Activated T-helper 1 cell treated with anti-CD3 and anti-CD28 coated beads, Interleukin-2, amount 50 U/mL, for 16 hours (primary cell): ENCODE measurements at regions not wholly inside any gene's neighbourhood (a gene's known extent, or its start where the extent isn't known, plus 50 kb on each side); places are given as distances from the start of the nearest gene placed in this dataset.

Experiments
- DNase-seq, 2 donors: peaks; one replicate each; pipeline ENCODE4 v3.0.0-alpha.2; 2020; ENCODE audit warnings: low read depth in 1 of 2, low spot score in 1 of 2

DNA sequence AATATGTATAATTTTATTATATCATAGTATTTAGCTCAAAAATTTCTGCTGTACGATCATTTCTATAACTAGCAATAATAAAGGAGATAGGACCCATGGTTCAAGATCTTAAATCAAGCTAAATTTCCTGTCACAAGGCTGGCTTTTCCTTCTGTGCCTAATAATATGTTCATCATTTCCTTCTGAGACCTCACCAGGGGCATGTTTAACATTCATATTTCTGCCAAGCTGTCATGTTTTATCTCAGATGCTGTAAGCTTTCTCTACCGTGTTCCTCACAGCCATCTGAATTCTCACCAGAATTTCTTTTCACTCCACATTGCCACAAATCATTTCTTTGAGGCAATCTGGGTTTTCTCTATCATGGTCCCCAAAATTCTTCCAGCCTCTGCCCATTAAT lies 482.3 kb upstream of the SGCG start:
- no peak for DNase-seq

DNA sequence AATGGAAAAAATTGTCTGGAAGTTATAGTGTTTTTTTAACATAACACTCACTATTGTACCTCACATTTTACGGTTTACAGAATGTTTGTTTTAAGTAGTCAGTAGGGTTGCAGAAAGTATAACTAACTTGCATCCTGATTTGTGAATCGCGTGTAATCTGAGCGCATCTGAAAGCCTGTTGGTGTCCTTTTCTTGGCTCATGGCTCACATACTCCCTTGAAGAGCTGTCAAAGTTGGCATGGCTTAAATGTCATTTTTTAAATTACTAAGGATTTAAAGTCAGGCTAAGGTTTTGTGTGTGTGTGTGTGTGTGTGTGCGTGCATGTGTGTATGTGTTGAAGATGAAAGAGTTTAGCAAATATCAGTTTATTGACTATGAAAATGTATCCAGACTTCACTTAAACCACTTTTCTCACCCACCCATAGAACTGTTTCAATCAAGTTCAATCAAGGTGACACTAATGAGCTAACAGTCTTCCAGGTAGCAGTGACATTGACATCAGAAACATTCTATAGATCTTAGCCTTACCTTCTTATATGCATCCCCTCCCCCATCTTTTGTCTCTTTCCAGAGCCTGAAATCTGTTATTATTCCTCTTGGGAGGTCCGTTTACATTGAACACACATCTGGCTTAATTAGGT lies 480.4 kb upstream of the SGCG start:
- DNase-seq: no peak

DNA sequence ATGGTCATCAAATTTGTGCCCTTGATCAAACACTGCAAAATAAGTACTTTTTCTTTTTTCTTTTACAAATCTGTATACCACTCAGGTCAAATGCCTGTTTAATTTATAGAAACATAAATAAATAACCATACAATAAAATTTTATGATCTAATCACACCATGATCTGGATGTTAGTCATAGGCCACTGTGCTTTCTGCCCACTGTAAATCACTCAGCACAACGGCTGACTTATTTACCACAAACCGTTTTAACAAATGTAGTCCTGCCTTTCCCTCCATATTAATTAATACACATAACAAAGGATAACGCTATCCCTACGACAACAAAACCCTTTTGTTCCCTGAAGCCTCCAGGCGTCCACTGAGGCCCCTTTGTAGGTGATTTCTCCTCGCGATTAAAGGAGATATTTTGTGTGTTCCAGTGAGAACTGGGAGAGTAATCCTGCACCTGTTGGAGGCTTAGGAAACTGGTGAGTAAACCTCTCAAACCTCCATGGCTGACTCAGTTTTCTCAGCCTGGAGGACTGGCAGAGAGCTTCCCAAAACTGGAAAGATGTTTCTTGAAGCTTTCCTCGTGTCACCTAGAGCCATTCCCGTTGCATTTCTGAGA lies 477.1 kb upstream of the SGCG start:
- DNase-seq: no peak

DNA sequence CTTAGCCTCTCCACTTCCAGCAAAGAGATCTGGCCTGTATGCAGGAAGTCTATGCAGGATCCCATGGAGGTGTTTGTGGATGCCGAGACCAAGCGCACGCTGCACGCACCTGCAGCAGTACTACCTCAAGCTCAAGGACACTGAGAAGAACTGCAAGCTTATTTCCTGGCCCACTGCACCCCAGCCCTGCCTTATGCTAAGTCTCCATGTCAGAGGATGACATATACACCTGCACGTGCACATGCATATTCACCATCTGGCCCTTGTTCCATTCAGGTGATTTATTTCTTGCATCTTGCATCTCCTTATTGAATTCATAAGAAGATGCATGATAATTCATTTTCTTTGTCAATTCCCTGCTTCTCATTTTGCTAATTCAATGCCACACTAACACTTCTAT lies 472.8 kb upstream of the SGCG start:
- no peak for DNase-seq

DNA sequence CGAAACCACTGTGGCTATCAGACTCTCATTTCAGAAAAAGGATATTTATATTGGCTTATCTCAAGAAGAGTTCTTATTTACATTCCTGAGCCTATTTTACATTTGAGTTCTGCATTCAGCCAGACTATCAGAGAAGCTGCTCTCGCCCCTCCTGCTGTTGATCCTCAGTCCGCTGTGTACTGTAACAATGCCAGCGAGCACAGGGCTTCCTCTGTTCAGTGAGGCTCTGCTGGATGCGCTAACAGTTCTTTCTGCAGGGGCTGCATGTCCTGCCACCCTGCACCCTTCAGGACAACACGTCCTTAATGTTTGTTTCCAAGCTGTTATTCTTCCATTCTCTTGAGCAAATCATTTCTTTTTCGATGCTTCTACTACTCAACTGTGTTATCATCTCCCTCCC lies 463.7 kb upstream of the SGCG start:
- DNase-seq: no peak

DNA sequence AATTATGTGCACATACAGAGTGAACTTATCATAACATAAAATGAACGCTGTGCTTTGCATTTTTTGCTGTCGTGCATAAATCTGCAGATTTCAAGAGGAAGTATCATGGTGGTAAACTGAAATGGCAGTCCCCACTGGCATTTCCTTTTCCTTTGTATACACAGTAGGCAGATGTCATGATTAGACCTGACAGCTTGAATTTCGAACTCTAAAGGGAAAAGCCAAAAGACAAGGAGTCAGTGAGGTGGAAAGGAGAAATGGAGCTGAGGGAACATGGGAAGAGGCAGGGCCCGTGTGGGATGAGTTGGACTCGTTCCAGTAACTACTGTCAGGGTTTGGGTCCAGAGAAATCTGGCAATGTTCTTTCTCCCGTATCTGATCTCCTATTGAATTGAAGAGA lies 454.1 kb upstream of the SGCG start:
- no peak for DNase-seq

DNA sequence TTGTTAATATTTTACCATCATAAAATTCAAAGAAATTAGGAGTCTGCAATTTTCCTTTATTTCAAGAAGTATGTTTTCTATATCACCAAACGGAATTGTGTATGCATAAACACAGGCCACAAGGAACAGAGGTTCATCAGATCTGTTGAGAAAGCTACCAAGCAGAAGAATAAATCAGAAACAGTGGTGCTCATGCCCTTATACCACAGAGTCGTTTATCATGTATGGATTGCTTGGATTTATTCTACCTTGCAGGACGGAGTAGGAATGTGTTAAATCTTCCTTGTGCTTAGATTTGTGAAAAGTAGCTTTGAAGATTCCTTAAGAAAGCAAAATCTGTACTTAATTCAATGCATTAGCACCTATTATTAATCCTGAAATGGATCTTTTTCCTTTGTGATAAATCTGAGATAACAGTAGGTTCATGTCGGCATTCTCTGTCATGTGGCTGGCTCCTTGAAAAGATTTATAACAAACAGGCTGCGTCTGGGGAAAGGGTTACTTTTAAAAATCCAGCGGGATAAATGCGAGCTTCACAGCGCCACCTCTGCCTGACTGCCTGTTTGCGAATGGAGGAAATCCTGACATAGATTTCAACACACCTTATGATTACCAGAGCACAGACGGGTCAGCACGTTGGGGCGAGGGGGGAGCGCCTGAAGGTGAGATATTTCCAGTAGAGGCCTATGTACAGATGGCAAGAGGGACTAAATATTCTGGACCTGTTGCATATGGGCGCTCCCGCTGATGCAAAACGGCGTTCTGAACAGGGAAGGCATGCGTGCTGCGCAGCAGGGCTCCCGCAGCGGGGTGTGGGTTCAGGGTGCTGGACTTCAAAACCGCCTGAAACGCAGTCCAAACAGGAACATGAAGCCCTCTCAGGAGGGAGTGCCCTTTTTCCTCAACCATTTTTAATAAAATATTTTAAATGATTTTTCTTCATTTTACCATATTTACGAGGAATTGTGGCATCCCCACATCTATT lies 445.5 kb upstream of the SGCG start:
- DNase-seq: no peak

DNA sequence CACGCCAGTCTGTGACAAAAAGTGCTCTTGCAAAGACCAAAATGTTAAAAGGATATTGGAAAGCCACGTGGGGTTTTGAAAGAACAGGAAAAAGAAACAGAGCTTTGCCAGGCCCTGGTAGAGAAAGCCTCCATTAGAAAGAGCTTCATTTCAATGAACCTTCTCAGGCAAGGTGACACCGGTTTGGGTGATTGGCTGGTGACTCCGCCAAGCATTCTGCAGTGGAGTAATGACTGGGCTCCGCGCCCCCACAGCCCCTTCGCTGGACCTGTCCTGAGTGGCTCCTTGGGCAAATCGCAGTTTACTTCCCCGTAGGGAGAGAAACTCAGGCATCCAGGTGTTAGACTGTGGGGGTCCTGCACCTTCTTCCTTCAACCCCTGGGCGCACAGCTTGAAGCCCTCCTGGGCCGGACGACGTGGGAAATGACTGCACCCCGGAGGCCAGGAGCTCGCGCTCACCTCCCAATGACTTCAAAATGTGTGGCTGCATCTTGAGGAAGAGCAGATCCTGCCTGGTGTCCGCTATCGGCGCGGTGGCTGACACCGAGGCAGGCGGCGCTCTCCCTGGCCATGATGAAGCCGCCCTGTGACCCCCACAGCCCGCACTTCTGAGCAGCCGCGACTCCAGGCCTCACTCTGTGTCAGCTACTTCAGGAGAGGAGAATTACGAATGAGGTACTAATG lies 444.6 kb upstream of the SGCG start:
- DNase-seq: no peak

DNA sequence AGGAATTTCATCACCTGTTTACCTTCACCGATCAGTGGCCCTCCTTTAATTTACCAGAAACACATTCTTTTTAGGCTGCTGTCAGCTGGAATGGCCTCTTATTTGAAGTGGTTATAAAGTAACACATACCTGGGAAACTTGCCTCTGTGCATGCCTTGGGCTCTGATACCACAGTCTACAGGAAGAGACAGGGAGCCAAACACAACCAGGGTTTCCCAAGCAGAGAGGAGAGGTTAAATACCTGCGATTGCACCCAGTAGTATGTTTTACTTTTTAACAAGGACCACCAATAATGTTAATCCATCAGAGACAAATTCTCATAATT lies 444.0 kb upstream of the SGCG start:
- DNase-seq: no peak

DNA sequence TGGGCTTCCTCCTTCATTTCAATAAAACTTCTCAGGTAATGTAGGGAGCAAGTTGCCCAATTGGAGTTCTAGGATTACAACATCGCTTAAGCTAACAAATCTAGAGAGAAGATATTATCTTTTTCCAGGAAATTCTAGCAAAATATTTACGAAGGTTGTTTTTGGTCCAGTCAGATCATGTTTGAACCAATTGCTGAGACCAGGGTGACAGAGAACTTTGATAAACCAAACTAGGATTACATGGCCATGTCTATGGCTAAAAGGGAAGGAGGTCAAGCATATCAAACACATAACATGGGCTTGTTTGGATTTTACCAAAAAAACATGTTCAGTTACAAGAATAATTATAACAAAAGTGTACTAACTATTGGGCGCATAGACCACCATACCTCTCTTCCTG lies 442.4 kb upstream of the SGCG start:
- no peak for DNase-seq

DNA sequence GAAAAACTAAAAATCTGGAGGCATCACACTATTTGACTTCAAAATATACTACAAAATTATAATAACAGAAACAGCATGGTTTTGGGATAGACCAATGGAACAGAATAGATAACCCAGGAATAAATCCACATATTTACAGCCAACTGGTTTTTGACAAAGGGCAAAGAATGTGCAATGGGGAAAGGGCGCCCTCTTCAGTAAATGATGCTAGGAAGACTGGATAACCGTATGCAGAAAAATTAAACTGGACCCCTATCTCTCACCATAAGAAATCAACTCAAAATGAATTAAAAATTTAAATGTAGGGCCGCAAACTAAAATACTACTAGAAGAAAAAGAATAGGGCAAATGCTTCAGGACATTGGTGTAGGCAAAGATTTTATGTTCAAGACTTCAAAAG lies 440.5 kb upstream of the SGCG start:
- no peak for DNase-seq

DNA sequence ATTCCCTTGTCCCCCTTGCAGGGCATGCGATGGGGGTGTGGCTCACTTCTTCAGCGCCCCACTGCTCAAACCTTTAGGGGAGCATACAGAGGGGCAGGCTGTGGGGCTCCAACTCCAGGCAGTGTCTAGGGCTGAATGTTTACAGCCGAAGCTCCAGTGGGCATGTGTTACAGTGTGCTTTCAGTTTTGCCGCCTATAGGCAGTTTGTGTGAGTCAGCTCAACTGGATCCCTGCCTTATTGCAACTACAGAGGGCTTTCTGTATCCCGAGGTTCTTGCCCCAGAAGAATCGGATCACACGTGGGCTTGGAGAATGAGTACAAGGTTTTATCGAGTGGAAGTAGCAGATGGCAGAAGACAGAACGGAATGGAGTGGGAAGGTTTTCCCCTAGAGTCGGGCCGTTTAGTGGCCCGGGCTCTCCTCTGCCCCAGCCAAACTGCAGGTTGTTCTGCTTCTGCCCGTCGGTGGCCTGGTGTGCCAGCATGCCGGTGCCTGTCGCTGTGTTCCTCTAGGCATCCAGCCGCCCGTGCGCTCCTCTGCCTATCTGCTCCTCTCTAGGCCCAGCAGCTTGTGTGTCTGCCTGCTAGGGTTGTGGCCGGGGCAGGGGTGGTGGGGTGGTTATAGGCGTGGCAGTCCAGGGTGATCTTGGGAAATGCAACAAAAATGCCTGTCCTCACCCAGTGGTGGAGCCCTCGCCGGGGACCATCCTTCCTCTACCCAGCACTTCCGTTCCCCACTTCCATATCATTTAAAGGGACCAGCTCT lies 435.9 kb upstream of the SGCG start:
- no peak for DNase-seq

DNA sequence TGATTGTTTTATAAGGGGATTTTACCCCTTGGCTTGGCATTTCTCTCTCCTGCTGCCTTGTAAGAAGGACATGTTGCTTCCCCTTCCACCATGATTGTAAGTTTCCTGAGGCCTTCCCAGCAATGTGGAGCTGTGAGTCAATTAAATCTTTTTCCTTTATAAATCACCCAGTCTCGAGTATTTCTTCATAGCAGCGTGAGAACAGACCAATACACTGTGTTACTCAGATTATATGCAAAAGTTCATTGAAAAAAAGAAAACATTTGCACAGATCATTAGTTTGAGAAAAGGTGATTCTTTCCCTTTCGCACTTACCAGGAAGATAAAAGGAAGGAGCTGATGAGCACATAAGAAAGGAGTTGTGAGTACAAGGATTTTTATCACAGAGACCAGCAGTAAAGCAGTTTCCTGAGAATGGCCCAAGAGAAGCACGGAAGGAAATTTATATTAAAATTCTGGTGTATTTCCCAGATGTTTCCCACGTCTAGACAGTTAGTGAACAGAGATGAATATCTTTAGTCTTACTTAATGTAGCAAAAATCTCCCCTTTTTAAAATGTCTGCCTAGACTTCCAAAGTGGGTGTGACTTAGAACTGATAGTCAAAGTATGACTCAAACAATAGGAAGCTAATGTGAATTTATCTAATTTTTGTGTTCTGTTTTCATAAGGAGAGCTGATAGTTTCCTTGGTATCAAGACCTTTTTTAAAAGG lies 431.8 kb upstream of the SGCG start:
- no peak for DNase-seq

DNA sequence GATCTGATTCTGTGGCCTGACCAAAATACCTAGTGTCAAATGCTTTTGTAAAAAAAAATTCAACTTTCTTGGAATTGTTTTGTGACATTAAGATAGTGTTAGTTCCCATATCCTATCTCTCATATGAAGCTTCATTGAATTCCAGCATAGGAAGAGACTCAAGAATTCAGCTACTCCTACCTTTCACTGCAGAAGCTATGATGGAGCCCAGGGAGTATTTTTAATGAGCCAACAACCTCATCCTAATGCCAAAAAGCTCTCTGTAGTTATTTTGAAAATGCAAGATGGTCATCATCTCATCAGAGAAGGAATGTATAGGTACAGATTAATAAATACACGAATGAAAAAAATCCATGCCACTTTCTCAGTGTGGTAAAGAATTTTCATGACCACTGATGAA lies 431.2 kb upstream of the SGCG start:
- DNase-seq: no peak

DNA sequence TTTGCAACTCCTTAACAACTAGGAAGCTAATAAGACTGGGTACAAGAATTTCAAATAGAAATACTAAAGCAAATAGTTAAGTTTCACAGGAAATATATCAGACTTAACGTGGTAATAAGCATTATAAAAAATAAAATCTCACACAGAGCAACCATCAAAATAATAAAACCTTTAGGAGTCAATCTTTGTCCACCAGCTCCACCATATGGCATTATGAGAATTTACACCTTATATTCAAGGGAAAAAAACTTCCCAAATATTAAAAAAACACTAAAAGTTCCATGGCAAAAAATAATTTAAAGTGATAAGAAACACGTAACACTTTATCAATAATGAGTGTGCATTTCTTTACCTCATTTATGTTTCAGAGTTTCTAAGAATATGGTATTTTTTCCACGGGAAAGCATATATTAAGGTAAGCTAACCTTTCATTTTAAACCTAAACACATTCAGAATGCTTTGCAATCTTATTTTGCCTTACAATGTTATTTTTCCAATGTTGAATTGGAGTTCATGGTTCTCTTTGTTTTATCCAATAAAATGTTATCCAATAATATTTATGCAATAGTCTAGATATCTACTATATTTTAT lies 423.2 kb upstream of the SGCG start:
- no peak for DNase-seq

DNA sequence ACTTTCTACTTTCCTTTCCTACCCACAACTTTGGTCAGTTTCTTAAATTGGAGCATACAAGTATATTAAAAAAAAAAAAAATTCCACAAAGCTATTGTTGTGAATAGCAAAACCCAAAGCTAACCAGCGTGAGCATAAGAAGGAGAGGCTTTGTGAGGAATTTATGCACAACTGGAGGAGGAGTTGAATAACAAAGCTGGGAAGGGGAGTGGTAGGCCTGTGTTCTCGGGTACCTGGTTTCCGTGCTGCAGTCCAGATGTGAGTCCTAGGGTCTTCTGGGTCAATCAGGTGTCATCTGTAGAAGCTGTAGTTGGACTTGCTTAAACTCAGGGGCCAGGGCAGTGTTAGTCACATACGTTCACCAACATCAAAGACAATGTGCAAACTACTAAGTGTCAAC lies 422.5 kb upstream of the SGCG start:
- no peak for DNase-seq

DNA sequence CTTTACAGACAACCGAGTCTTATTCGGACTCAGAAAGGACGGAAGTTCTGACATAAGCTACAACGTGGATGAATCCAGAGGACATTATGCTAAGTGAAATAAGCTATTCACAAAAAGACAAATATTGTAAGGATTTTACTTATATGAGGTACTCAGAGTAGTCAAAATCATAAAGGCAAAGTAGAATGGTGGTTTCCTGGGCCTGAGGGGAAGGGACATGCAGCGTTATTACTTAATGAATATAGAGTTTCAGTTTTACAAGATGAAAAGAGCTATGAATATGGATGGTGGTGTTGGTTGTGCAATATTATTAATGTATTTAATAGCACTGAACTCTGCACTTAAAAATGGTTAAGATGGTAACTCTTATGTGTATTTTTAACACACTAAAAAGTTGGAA lies 419.1 kb upstream of the SGCG start:
- DNase-seq: no peak

DNA sequence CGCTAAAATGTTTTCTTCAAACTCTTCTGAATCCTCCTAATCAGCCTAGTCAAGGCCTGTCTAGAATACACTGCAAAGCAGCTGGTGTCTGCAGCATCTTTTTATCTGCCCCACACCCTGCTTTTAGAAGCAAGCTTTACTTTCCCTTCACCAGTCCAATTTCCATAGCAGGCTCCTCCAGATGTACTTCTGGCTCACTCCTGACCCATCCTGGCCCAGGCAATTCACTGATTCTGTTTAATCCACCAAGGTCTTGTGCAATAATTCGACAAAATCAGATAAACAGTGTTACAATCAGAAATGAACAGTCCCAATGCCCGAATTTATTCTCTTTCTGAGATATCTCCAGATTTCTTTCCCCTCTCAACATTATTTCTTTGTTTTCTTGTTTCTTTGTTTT lies 415.2 kb upstream of the SGCG start:
- no peak for DNase-seq

DNA sequence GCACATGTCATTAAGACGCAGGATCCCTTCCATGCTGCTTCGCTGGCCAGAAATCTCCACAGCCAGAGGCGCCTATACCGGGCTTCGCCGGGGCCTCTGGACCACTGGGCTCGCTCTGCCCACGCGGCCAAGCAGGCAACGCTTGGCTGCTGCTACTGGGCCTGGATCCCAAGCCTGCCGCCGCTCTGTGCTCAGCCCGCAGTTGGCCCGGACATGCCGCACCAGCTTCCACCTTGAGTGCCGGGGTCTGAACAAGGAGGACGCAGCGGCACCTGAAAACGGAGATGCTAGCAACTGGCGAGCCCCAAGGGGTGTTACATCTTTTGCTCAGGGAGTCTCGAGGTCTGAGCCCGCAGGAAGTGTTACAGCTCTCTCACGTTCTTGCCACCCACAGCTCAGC lies 409.9 kb upstream of the SGCG start:
- no peak for DNase-seq

DNA sequence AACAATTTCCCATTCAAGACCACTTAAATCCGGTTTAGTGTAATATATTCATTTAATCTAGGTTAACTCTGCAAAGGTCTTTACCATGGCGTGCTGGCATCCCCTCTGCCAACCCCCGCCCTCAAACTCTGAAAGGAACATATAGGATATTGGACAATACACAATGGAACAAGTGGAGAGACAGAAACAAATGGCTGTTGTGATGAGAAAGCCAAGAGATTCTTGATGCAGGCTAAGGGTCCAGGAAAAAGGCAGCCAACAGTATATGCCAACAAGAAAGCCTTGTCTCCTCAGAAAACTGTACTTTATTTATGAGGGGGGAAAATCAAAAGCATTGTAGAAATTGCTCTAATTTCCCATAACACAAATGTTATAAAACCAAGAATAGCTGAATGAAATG lies 407.3 kb upstream of the SGCG start:
- DNase-seq: no peak
